ENCODE measurements at regions not wholly inside any gene's neighbourhood (a gene's known extent, or its start where the extent isn't known, plus 50 kb on each side); places are given as distances from the start of the nearest gene placed in this dataset.

- Histone ChIP-seq H2BK5ac (ENCODE audit: low read length) (no peak overlapping the region), H3K36me3 (ENCODE audit: control insufficient read depth, insufficient read depth, low read length) (no peaks in the 10 kb centered on the region), H3K56ac (ENCODE audit: low read length) (no peak overlapping the region), H3K4me1 (ENCODE audit: control insufficient read depth, low read depth, low read length) (no peaks in the 10 kb centered on the region), H3K79me1 (ENCODE audit: low read length) (no peaks in the 10 kb centered on the region), H2BK120ac (ENCODE audit: low read depth, low read length) (no peak overlapping the region), H3K27me3 (ENCODE audit: insufficient read depth, low read length, poor library complexity) (no peaks in the 10 kb centered on the region), H2AK5ac (ENCODE audit: low read length) (no peak overlapping the region), H3K9ac (ENCODE audit: low read length) (no peak overlapping the region), H3K4me3 (ENCODE audit: low read length) (no peak overlapping the region), H3K27ac (ENCODE audit: low read depth, low read length) (no peak overlapping the region), H3K18ac (ENCODE audit: low read length) (no peak overlapping the region), H4K8ac (ENCODE audit: low read depth, low read length) (no peak overlapping the region), H3K4me2 (ENCODE audit: low read length) (no peak overlapping the region), H3K4ac (ENCODE audit: low read depth, low read length) (no peak overlapping the region), H4K5ac (ENCODE audit: low read length) (no peak overlapping the region), H3K23ac (ENCODE audit: low read length) (no peak overlapping the region), H3K79me2 (ENCODE audit: control insufficient read depth, insufficient read depth, low read length) (no peaks in the 10 kb centered on the region), H2BK15ac (replicated peaks; ENCODE audit: low read depth) (no peak overlapping the region)
- no peak for DNase-seq
- WGBS (ENCODE audit: extremely low coverage, insufficient coverage, low lambda C conversion rate): no CpG with 5 or more reads among the region's 3 CpGs
Observed at GRCh38 chr17:13351046-13351445, 250.7 kb downstream of the HS3ST3A1 start.

GRCh38 chr17:13350466-13350865, 251.3 kb downstream of the HS3ST3A1 start:
- no peak overlapping the region for H4K8ac ChIP-seq (ENCODE audit: low read depth, low read length)
- H4K5ac ChIP-seq (ENCODE audit: low read length): no peak overlapping the region
- no peak overlapping the region for H3K4me2 ChIP-seq (ENCODE audit: low read length)
- H3K36me3 ChIP-seq (ENCODE audit: control insufficient read depth, insufficient read depth, low read length): no peaks in the 10 kb centered on the region
- H3K27me3 ChIP-seq (ENCODE audit: insufficient read depth, low read length, poor library complexity): no peaks in the 10 kb centered on the region
- WGBS (ENCODE audit: extremely low coverage, insufficient coverage, low lambda C conversion rate): no CpG with 5 or more reads among the region's 9 CpGs
- no peak overlapping the region for H3K23ac ChIP-seq (ENCODE audit: low read length)
- no peaks in the 10 kb centered on the region for H3K79me1 ChIP-seq (ENCODE audit: low read length)
- H3K18ac ChIP-seq (ENCODE audit: low read length): no peak overlapping the region
- H2BK15ac ChIP-seq (replicated peaks; ENCODE audit: low read depth): no peak overlapping the region
- H3K27ac ChIP-seq (ENCODE audit: low read depth, low read length): no peak overlapping the region
- H2BK5ac ChIP-seq (ENCODE audit: low read length): no peak overlapping the region
- no peak overlapping the region for H2AK5ac ChIP-seq (ENCODE audit: low read length)
- no peaks in the 10 kb centered on the region for H3K79me2 ChIP-seq (ENCODE audit: control insufficient read depth, insufficient read depth, low read length)
- H3K9ac ChIP-seq (ENCODE audit: low read length): no peak overlapping the region
- H3K4ac ChIP-seq (ENCODE audit: low read depth, low read length): no peak overlapping the region
- H3K4me3 ChIP-seq (ENCODE audit: low read length): no peak overlapping the region
- no peak for DNase-seq
- no peak overlapping the region for H3K56ac ChIP-seq (ENCODE audit: low read length)
- peaks cover 3% of the 10 kb centered on the region for H3K4me1 ChIP-seq (ENCODE audit: control insufficient read depth, low read depth, low read length)
- no peak overlapping the region for H2BK120ac ChIP-seq (ENCODE audit: low read depth, low read length)

GRCh38 chr17:13346996-13347762, 254.6 kb downstream of the HS3ST3A1 start:
- Histone ChIP-seq H3K4ac (ENCODE audit: low read depth, low read length) (no peak overlapping the region), H3K27ac (ENCODE audit: low read depth, low read length) (no peak overlapping the region), H4K8ac (ENCODE audit: low read depth, low read length) (no peak overlapping the region), H3K79me2 (ENCODE audit: control insufficient read depth, insufficient read depth, low read length) (no peaks in the 10 kb centered on the region), H3K36me3 (ENCODE audit: control insufficient read depth, insufficient read depth, low read length) (no peaks in the 10 kb centered on the region), H3K56ac (ENCODE audit: low read length) (no peak overlapping the region), H3K4me3 (ENCODE audit: low read length) (no peak overlapping the region), H3K27me3 (ENCODE audit: insufficient read depth, low read length, poor library complexity) (no peaks in the 10 kb centered on the region), H3K4me1 (ENCODE audit: control insufficient read depth, low read depth, low read length) (peaks cover 3% of the 10 kb centered on the region), H2BK5ac (ENCODE audit: low read length) (no peak overlapping the region), H4K5ac (ENCODE audit: low read length) (no peak overlapping the region), H3K79me1 (ENCODE audit: low read length) (no peaks in the 10 kb centered on the region), H3K18ac (ENCODE audit: low read length) (no peak overlapping the region), H2BK15ac (replicated peaks; ENCODE audit: low read depth) (no peak overlapping the region), H2BK120ac (ENCODE audit: low read depth, low read length) (no peak overlapping the region), H3K23ac (ENCODE audit: low read length) (no peak overlapping the region), H3K9ac (ENCODE audit: low read length) (no peak overlapping the region), H3K4me2 (ENCODE audit: low read length) (no peak overlapping the region), H2AK5ac (ENCODE audit: low read length) (no peak overlapping the region)
- WGBS (ENCODE audit: extremely low coverage, insufficient coverage, low lambda C conversion rate): no CpG with 5 or more reads among the region's 10 CpGs
- DNase-seq: peak; percentile 37

- no peak overlapping the region for H3K4ac ChIP-seq (ENCODE audit: low read depth, low read length)
- H4K5ac ChIP-seq (ENCODE audit: low read length): no peak overlapping the region
- no peak overlapping the region for H3K4me3 ChIP-seq (ENCODE audit: low read length)
- H3K27me3 ChIP-seq (ENCODE audit: insufficient read depth, low read length, poor library complexity): no peaks in the 10 kb centered on the region
- no peak overlapping the region for H3K18ac ChIP-seq (ENCODE audit: low read length)
- H3K56ac ChIP-seq (ENCODE audit: low read length): no peak overlapping the region
- H3K79me2 ChIP-seq (ENCODE audit: control insufficient read depth, insufficient read depth, low read length): no peaks in the 10 kb centered on the region
- H2BK120ac ChIP-seq (ENCODE audit: low read depth, low read length): no peak overlapping the region
- H3K23ac ChIP-seq (ENCODE audit: low read length): no peak overlapping the region
- DNase-seq: no peak
- no peak overlapping the region for H3K4me2 ChIP-seq (ENCODE audit: low read length)
- no peak overlapping the region for H2BK15ac ChIP-seq (replicated peaks; ENCODE audit: low read depth)
- no peak overlapping the region for H4K8ac ChIP-seq (ENCODE audit: low read depth, low read length)
- H2BK5ac ChIP-seq (ENCODE audit: low read length): no peak overlapping the region
- peaks cover 3% of the 10 kb centered on the region for H3K4me1 ChIP-seq (ENCODE audit: control insufficient read depth, low read depth, low read length)
- H2AK5ac ChIP-seq (ENCODE audit: low read length): no peak overlapping the region
- no peaks in the 10 kb centered on the region for H3K79me1 ChIP-seq (ENCODE audit: low read length)
- no peaks in the 10 kb centered on the region for H3K36me3 ChIP-seq (ENCODE audit: control insufficient read depth, insufficient read depth, low read length)
- no CpG with 5 or more reads among the region's 5 CpGs for WGBS (ENCODE audit: extremely low coverage, insufficient coverage, low lambda C conversion rate)
- H3K9ac ChIP-seq (ENCODE audit: low read length): no peak overlapping the region
- H3K27ac ChIP-seq (ENCODE audit: low read depth, low read length): no peak overlapping the region
Observed at GRCh38 chr17:13346592-13346991, 255.1 kb downstream of the HS3ST3A1 start.

GRCh38 chr17:13346081-13346533, 255.6 kb downstream of the HS3ST3A1 start:
- Histone ChIP-seq H4K5ac (ENCODE audit: low read length) (no peak overlapping the region), H3K79me1 (ENCODE audit: low read length) (no peaks in the 10 kb centered on the region), H3K56ac (ENCODE audit: low read length) (no peak overlapping the region), H4K8ac (ENCODE audit: low read depth, low read length) (no peak overlapping the region), H2BK5ac (ENCODE audit: low read length) (no peak overlapping the region), H3K27me3 (ENCODE audit: insufficient read depth, low read length, poor library complexity) (no peaks in the 10 kb centered on the region), H2AK5ac (ENCODE audit: low read length) (no peak overlapping the region), H3K18ac (ENCODE audit: low read length) (no peak overlapping the region), H3K4me2 (ENCODE audit: low read length) (no peak overlapping the region), H3K4me1 (ENCODE audit: control insufficient read depth, low read depth, low read length) (peaks cover 3% of the 10 kb centered on the region), H2BK15ac (replicated peaks; ENCODE audit: low read depth) (no peak overlapping the region), H3K27ac (ENCODE audit: low read depth, low read length) (no peak overlapping the region), H3K4me3 (ENCODE audit: low read length) (no peak overlapping the region), H3K23ac (ENCODE audit: low read length) (no peak overlapping the region), H3K9ac (ENCODE audit: low read length) (no peak overlapping the region), H3K79me2 (ENCODE audit: control insufficient read depth, insufficient read depth, low read length) (no peaks in the 10 kb centered on the region), H2BK120ac (ENCODE audit: low read depth, low read length) (no peak overlapping the region), H3K4ac (ENCODE audit: low read depth, low read length) (no peak overlapping the region), H3K36me3 (ENCODE audit: control insufficient read depth, insufficient read depth, low read length) (no peaks in the 10 kb centered on the region)
- DNase-seq: peak; percentile 37
- WGBS (ENCODE audit: extremely low coverage, insufficient coverage, low lambda C conversion rate): no CpG with 5 or more reads among the region's 2 CpGs

GRCh38 chr17:13338421-13338820, 263.3 kb downstream of the HS3ST3A1 start:
- no peak overlapping the region for H3K27ac ChIP-seq (ENCODE audit: low read depth, low read length)
- H3K36me3 ChIP-seq (ENCODE audit: control insufficient read depth, insufficient read depth, low read length): no peaks in the 10 kb centered on the region
- H2BK5ac ChIP-seq (ENCODE audit: low read length): no peak overlapping the region
- no peak overlapping the region for H2BK120ac ChIP-seq (ENCODE audit: low read depth, low read length)
- no peak overlapping the region for H3K4me3 ChIP-seq (ENCODE audit: low read length)
- no peak overlapping the region for H3K4ac ChIP-seq (ENCODE audit: low read depth, low read length)
- WGBS (ENCODE audit: extremely low coverage, insufficient coverage, low lambda C conversion rate): no CpG with 5 or more reads among the region's 1 CpG
- H3K9ac ChIP-seq (ENCODE audit: low read length): no peak overlapping the region
- H4K5ac ChIP-seq (ENCODE audit: low read length): no peak overlapping the region
- no peak overlapping the region for H3K56ac ChIP-seq (ENCODE audit: low read length)
- no peak overlapping the region for H3K4me2 ChIP-seq (ENCODE audit: low read length)
- no peak overlapping the region for H4K8ac ChIP-seq (ENCODE audit: low read depth, low read length)
- H3K79me1 ChIP-seq (ENCODE audit: low read length): no peaks in the 10 kb centered on the region
- no peak overlapping the region for H3K18ac ChIP-seq (ENCODE audit: low read length)
- H3K4me1 ChIP-seq (ENCODE audit: control insufficient read depth, low read depth, low read length): peaks cover 1% of the 10 kb centered on the region
- no peak overlapping the region for H2AK5ac ChIP-seq (ENCODE audit: low read length)
- no peaks in the 10 kb centered on the region for H3K79me2 ChIP-seq (ENCODE audit: control insufficient read depth, insufficient read depth, low read length)
- no peak overlapping the region for H2BK15ac ChIP-seq (replicated peaks; ENCODE audit: low read depth)
- H3K23ac ChIP-seq (ENCODE audit: low read length): no peak overlapping the region
- no peak for DNase-seq
- no peaks in the 10 kb centered on the region for H3K27me3 ChIP-seq (ENCODE audit: insufficient read depth, low read length, poor library complexity)

All from mesendoderm (in vitro differentiated cells).